ENCODE measurements at regions not wholly inside any gene's neighbourhood (a gene's known extent, or its start where the extent isn't known, plus 50 kb on each side); places are given as distances from the start of the nearest gene placed in this dataset.
"Not testable (repeated sequence)": the region's sequence is repeated elsewhere in the genome, so short reads cannot be mapped to it uniquely, and the experiment has no call there.

DNA sequence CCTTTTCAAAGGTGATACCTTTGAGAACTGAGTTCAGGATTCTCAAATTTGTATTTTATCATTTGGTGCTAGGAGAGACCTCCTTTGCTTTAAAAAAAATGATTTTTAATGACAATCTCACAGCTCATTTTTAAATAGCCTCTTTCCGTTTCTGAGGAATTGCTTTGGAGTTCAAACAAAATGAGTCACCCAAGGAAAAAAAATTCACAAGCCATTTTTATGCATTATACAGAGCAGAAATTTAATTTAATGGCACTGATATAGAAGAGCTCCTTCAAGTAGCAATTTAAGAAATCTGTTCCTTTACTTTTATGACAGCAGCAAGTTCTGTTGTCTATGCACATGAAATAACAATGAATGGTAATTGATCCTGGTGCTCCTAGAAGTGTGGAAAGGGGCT is 337.9 kb upstream of the KCNMB2 start:
- DNase-seq (ENCODE audit: low spot score) = no peak

- DNase-seq (ENCODE audit: low spot score) = no peak
Observed at GRCh38 chr3:178200316-178200715, 335.9 kb upstream of the KCNMB2 start.

GRCh38 chr3:178201714-178202113 is 334.5 kb upstream of the KCNMB2 start:
- no peak for DNase-seq (ENCODE audit: low spot score)

- no peak for DNase-seq (ENCODE audit: low spot score)
Observed at GRCh38 chr3:178202194-178202593, 334.0 kb upstream of the KCNMB2 start.

GRCh38 chr3:178203165-178203564 is 333.1 kb upstream of the KCNMB2 start:
- peak; percentile 35 for DNase-seq (ENCODE audit: low spot score)

DNA sequence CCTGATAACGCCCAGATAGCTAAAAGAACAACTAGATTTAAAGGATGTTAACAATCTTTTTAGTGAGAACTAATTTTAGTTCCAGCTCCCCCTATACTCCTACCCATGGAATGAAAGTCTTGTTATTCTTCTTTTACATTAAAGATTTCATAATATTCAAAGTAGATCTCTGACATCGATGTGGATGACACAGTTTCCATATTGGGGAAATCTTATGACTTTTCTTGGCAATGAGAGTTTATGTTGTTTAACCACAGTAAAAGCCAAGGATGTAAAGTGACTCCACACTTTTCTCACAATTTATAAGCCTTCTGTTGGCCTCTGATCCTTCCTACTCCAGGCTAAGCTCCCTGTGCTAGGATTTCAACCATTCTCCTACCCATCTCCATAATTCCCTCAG is 332.6 kb upstream of the KCNMB2 start:
- no peak for DNase-seq (ENCODE audit: low spot score)

GRCh38 chr3:178205740-178206139 is 330.5 kb upstream of the KCNMB2 start:
- DNase-seq (ENCODE audit: low spot score) = no peak

DNA sequence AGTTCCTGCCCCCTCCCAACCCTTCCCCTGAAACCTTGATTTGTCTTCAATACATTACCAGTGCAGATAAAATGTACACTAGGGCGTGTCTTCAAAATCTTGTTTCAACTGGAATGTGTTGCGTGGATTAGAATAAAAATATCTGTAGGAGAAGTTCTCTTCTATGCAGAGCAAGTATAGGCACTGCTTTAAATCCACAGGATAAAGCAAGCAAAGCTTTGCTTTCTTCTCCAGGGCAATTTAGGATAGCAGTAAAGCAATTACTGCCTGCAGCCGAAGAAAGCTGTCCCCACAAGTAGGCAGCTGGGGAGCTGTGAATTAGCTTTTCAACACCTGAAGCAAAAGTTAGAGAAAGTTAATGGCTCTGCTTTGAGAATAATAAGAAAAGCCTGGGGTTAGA is 329.7 kb upstream of the KCNMB2 start:
- DNase-seq (ENCODE audit: low spot score) = no peak

DNA sequence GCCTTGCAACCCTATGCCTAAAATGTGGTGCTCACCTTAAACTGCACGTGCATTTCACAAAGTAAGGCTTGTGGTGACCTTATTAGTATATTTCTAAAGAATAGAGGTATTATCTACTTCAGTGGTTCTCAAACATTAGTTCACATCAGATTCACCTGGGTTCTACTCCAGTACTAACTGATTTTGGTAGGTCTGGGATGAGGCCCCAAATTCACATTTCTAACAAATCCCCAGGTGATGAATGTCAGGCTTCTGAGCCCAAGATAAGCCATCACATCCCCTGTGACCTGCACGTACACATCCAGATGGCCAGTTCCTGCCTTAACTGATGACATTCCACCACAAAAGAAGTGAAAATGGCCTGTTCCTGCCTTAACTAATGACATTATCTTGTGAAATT is 329.1 kb upstream of the KCNMB2 start:
- not testable (repeated sequence) for DNase-seq (ENCODE audit: low spot score)

- not testable (repeated sequence) for DNase-seq (ENCODE audit: low spot score)
Observed at GRCh38 chr3:178207627-178208026, 328.6 kb upstream of the KCNMB2 start.

- DNase-seq (ENCODE audit: low spot score) = not testable (repeated sequence)
Observed at GRCh38 chr3:178209116-178209515, 327.1 kb upstream of the KCNMB2 start.

DNA sequence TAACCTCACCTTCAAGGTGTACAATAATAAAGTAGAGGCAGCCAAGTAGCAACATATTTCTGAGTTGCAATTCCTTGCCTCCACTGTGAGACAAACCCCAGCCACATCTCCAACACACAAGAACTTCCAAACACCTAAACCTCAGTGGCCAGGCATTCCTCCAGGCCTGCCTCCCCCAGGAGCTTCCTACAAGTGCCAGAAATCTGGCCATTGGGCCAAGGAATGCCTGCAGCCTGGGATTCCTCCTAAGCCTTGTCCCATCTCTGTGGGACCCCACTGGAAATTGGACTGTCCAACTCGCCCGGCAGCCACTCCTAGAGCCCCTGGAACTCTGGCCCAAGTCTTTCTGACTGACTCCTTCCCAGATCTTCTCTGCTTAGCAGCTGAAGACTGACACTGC is 326.6 kb upstream of the KCNMB2 start:
- DNase-seq (ENCODE audit: low spot score) = not testable (repeated sequence)

DNA sequence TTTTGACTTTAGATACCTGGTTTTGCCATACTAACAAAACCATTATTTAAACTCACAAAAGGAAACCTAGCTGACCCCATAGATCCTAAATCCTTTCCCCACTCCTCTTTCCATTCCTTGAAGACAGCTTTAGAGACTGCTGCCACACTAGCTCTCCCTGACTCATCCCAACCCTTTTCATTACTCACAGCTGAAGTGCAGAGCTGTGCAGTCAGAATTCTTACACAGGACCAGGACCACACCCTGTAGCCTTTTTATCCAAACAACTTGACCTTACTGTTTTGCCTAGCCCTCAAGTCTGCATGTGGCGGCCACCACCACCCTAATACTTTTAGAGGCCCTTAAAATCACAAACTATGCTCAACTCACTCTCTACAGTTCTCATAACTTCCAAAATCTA is 325.1 kb upstream of the KCNMB2 start:
- DNase-seq (ENCODE audit: low spot score) = not testable (repeated sequence)

DNA sequence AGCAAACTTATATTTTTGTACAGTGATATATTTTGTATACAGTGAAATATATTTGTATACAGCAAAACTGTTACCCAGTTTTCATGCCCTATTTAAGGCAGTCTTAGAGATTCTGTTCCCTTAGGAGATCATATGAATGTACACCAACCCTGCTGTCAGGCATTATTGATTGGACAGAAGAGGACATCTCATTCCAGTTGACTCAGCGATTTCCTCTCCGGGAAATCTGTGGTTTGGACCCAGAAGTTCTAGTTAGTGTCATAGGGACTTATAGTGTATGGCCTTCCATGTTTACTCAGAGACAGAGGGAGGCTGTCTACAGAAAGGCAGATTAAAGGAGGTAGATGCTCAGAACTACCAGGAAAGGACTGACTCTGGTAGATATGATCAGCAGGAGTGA is 318.8 kb upstream of the KCNMB2 start:
- DNase-seq (ENCODE audit: low spot score) = no peak

DNA sequence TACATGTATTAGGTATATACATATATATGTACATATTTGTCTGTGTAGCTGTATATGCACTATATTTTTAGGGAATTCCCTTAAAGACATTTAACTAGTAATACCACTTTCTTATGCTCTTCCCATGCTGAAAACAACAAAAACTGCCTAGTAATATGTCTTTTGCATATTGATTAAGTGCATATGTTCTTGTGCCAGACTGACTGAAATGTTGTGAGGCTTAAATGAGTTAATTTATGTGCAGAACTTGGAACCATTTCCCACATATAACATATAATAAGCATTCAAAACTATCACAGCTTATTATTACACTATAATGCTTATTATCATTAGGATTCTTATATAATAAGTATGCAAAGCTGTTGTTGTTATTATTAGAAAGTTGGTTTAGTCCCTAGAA is 318.0 kb upstream of the KCNMB2 start:
- no peak for DNase-seq (ENCODE audit: low spot score)

DNA sequence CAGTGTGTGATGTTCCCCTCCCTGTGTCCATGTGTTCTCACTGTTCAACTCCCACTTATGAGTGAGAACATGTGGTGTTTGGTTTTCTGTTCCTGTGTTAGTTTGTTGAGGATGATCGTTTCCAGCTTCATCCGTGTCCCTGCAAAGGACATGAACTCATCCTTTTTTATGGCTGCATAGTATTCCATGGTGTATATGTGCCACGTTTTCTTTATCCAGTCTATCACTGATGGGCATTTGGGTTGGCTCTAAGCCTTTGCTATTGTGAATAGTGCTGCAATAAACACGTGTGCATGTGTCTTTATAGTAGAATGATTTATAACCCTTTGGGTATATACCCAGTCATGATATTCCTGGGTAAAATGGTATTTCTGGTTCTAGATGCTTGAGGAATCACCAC is 316.6 kb upstream of the KCNMB2 start:
- not testable (repeated sequence) for DNase-seq (ENCODE audit: low spot score)

DNA sequence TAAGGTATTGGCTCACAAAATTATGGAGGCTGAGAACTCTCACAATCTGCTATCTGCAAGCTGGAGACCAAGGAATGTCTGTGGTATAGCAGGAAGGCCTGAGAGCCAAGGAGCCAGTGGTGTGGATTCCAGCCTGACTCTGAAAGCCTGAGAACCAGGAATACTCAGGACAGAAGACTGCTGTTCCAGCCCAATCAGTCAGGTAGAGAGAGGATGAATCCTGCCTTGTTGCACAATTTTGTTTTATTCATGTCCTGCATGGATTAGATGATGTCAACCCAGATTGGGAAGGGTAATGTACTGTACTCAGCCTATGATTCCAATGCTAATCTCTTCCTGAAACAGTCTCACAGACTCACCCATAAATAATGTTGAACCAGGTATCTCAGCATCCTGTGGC is 312.4 kb upstream of the KCNMB2 start:
- no peak for DNase-seq (ENCODE audit: low spot score)

- DNase-seq (ENCODE audit: low spot score) = no peak
Observed at GRCh38 chr3:178226094-178226493, 310.1 kb upstream of the KCNMB2 start.

DNA sequence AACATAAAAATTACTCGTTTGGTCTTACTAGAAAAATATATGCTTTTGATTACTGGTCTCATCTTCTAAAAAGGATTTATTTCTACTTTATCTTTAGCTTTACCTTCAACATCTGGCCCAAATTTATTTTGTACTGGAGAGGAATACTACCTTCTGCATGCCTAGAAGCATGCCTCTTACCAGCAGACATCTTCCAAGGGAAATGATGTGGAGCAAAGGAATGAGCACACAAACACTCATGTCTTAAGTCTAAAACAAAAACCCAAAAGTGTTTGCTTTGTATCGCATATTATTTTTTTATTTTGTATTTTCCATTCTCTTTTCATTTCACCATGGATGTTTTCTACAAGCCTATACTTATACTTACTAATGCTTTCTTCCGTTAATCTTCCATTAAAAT is 304.6 kb upstream of the KCNMB2 start:
- no peak for DNase-seq (ENCODE audit: low spot score)

DNA sequence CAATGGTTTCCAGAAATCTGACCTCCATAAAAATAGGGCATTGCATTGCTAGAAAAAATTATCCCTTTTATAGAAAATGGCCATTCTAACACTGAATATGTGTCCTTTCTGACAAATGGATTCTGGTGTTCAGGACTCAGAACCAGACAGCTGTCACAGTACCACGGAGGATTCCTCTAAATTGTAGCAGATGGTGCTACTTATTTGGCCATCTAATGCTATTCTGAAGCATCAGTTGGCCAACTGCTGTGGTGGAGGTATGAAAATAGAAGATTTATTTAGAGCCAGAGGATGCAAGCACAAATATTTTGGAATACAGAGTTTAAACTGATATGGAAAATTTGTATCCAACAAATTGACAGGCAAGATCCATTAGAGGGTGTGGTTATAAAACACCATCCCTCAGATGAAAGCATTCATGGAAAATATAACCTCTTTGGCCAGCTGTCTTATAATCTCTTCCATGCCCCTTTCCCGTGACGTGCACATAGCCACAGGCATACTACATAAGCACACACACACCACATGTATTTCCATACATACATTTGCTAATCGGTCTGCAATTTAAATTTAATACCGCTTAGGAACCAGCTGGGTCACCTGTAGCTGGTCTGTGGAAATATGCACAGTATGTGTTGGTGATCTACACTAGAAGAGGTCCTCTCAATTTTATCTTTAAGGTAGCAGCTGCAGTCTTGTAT is 302.7 kb upstream of the KCNMB2 start:
- DNase-seq (ENCODE audit: low spot score) = no peak

GRCh38 chr3:178236555-178237277 is 299.5 kb upstream of the KCNMB2 start:
- DNase-seq (ENCODE audit: low spot score) = no peak

GRCh38 chr3:178238179-178238578 is 298.1 kb upstream of the KCNMB2 start:
- no peak for DNase-seq (ENCODE audit: low spot score)
